Mucosa of descending colon (tissue), 3 donors: ENCODE measurements at regions not wholly inside any gene's neighbourhood (a gene's known extent, or its start where the extent isn't known, plus 50 kb on each side); places are given as distances from the start of the nearest gene placed in this dataset.

Experiments used
- ATAC-seq: fragments of 200-7000 bp; cut with Tn5 transposase; one replicate; pipeline ENCODE4 v1.9.1; 2020; ENCODE audit warnings: mild to moderate bottlenecking, moderate library complexity
- DNase-seq, 3 donors: peaks; one replicate each; pipeline ENCODE4 v3.0.0-alpha.2; 2020
- H3K36me3 ChIP-seq: fragments of 200-600 bp; one replicate; pipeline ENCODE4 v1.8.0; 2021; ENCODE audit warnings: low read depth, mild to moderate bottlenecking
- H3K4me1 ChIP-seq: fragments of 200-600 bp; one replicate; pipeline ENCODE4 v1.8.0; 2021; ENCODE audit warnings: low read depth, mild to moderate bottlenecking
- H3K4me3 ChIP-seq: fragments of 200-600 bp; one replicate; pipeline ENCODE4 v1.8.0; 2021; ENCODE audit warnings: mild to moderate bottlenecking
- H3K9me3 ChIP-seq: fragments of 200-600 bp; one replicate; pipeline ENCODE4 v1.8.0; 2021; ENCODE audit warnings: mild to moderate bottlenecking
- intact Hi-C, 2 donors: fragments of 100-400 bp; cut with DNase I in 1 of 2; cut with micrococcal nuclease in 1 of 2; formaldehyde crosslinking; loops; one replicate each; pipeline versions ENCODE4 v1.11.0 to v1.11.1; 2022; cut with DNase I, micrococcal nuclease
- TF ChIP-seq, protein P1 (sequence below): fragments of 200-600 bp; IDR thresholded peaks from one replicate; pipeline ENCODE4 v1.8.0; 2022; ENCODE audit warnings: antibody characterized with exemption, mild to moderate bottlenecking
- donor health status: DM: no; HTN: no; CAD: no; lungs with moderate emphysema.
- donor health status: DM: no; HTN: no; CAD: no.
- donor health status: DM: no; HTN: yes; CAD: no.

GRCh38 chr2:238963161-238963970, 115.5 kb downstream of the TWIST2 start:
- DNase-seq, result peak in 1 of 3 donors; percentile 16
- no peak overlapping the region for H3K4me3 ChIP-seq
- H3K4me1 ChIP-seq, result no peaks in the 10 kb centered on the region
- TF ChIP-seq, protein P1, sequence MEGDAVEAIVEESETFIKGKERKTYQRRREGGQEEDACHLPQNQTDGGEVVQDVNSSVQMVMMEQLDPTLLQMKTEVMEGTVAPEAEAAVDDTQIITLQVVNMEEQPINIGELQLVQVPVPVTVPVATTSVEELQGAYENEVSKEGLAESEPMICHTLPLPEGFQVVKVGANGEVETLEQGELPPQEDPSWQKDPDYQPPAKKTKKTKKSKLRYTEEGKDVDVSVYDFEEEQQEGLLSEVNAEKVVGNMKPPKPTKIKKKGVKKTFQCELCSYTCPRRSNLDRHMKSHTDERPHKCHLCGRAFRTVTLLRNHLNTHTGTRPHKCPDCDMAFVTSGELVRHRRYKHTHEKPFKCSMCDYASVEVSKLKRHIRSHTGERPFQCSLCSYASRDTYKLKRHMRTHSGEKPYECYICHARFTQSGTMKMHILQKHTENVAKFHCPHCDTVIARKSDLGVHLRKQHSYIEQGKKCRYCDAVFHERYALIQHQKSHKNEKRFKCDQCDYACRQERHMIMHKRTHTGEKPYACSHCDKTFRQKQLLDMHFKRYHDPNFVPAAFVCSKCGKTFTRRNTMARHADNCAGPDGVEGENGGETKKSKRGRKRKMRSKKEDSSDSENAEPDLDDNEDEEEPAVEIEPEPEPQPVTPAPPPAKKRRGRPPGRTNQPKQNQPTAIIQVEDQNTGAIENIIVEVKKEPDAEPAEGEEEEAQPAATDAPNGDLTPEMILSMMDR, result no peak
- no peak for ATAC-seq
- no peaks in the 10 kb centered on the region for H3K36me3 ChIP-seq
- intact Hi-C loops, result no loop called here
- H3K9me3 ChIP-seq, result no peaks in the 10 kb centered on the region

GRCh38 chr2:238963971-238964328, 116.1 kb downstream of the TWIST2 start:
- Histone ChIP-seq H3K36me3 (no peaks in the 10 kb centered on the region), H3K4me3 (no peak overlapping the region), H3K4me1 (no peaks in the 10 kb centered on the region), H3K9me3 (no peaks in the 10 kb centered on the region)
- DNase-seq (no peak), ATAC-seq (no peak)
- intact Hi-C loops, result no loop called here
- TF ChIP-seq, protein P1, result no peak

GRCh38 chr2:238964544-238965067, 116.7 kb downstream of the TWIST2 start:
- ATAC-seq, result no peak
- H3K4me1 ChIP-seq, result no peaks in the 10 kb centered on the region
- intact Hi-C loops, result no loop called here
- no peaks in the 10 kb centered on the region for H3K36me3 ChIP-seq
- TF ChIP-seq, protein P1, result no peak
- DNase-seq, result no peak
- no peaks in the 10 kb centered on the region for H3K9me3 ChIP-seq
- H3K4me3 ChIP-seq, result no peak overlapping the region

DNA sequence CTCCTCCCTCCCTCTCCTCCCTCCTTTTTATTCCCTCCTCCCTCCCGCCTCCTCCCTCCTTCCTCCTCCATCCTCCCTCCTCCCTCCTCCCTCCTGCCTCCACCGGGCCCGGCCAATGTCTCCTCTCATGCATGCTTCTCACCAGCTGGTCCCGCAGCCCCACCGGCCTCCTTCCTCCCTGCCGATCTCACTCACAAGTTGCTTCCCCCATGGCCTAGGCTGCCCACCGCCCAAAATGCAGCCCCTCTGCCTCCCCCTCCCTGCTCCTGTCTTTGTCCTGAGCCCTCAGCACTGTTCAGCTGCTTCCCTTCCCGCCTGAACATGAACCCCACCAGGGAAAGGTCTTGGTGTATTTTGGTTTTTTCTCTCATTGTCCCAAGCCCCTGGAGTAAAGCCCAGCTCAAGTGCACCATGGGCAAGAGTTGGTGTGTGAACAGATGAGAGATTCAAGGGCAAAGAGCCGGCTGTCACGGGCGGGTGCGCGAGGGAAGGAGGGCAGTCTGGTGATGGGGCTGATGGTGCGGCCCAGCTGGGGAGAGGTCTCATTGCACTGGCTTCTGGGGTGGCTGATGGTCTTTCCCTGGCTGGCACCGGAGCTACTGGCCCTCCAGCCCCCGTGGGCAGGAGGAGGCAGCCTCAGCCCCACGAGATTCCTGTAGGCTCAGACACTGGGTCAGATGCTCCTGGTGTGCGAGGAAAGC, 117.6 kb downstream of the TWIST2 start:
- intact Hi-C loops, result no loop called here
- TF ChIP-seq, protein P1, result no peak
- no peak overlapping the region for H3K4me3 ChIP-seq
- no peaks in the 10 kb centered on the region for H3K4me1 ChIP-seq
- H3K9me3 ChIP-seq, result no peaks in the 10 kb centered on the region
- H3K36me3 ChIP-seq, result no peaks in the 10 kb centered on the region
- ATAC-seq, result no peak
- DNase-seq, result no peak

DNA sequence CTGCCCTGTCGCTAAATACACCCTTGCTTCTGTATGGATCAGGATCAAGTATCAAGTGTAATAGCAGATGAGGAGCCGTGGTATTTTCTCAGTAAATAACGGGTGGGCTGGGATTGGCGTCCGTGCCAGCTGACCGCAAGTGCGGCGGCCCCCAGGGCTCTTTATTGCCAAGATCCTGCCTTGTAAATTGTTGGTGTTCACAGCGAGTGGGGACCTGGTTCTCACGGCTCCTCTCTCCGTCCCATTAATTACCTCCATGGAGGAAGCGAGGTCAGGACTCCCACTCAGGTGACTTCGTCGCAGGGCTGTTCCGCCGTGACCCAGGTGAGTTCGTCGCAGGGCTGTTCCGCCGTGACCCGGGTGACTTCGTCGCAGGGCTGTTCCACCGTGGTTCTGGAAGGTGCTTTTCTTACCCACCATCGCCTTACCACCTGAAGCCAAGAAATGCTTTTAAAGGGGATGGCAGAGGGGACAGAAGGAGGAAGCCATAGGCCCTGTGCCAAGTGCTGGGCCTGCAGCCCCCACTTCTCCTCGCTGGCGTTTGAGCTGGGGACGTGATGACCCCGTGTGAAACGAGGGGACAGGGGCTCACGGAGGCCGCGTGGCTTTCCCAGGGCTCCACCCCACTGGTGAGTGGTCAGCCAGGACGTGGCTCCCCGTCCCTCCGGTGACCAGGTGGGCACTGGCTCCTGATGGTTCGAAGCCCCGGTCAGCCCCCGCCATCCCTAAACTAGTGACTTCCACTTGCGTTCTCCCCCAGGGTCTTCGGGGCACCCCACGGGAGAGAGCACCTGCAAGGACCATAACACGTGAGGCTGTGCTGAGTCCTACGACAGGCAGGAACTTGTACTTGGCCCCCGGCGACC, 118.4 kb downstream of the TWIST2 start:
- intact Hi-C loops, result no loop called here
- H3K4me3 ChIP-seq, result no peak overlapping the region
- DNase-seq, result no peak

More for the DNA sequence above, 118.4 kb downstream of the TWIST2 start:
- H3K4me1 ChIP-seq, result no peaks in the 10 kb centered on the region
- TF ChIP-seq, protein P1, result no peak
- no peaks in the 10 kb centered on the region for H3K9me3 ChIP-seq
- no peak for ATAC-seq
- no peaks in the 10 kb centered on the region for H3K36me3 ChIP-seq
